ENCODE measurements at regions not wholly inside any gene's neighbourhood (a gene's known extent, or its start where the extent isn't known, plus 50 kb on each side); places are given as distances from the start of the nearest gene placed in this dataset.

- Histone ChIP-seq H2BK12ac (ENCODE audit: insufficient read length, low read depth, low read length) (no peak overlapping the region), H3K79me2 (ENCODE audit: insufficient read depth, low read length) (no peaks in the 10 kb centered on the region), H3K4ac (ENCODE audit: low read depth, low read length) (no peak overlapping the region), H2BK15ac (ENCODE audit: low read depth, low read length) (no peak overlapping the region), H3K27me3 (ENCODE audit: insufficient read depth, low read length) (no peaks in the 10 kb centered on the region), H3K27ac (ENCODE audit: insufficient read length, low read depth, low read length) (no peak overlapping the region), H3K9ac (ENCODE audit: extremely low read depth, insufficient read length, low read length) (no peak overlapping the region), H3K9me3 (ENCODE audit: control insufficient read depth, low read depth, low read length) (no peaks in the 10 kb centered on the region), H4K5ac (ENCODE audit: insufficient read length, low read depth, low read length) (no peak overlapping the region), H2AK5ac (ENCODE audit: insufficient read length, low read length) (no peak overlapping the region), H3T11ph (ENCODE audit: low read length) (no peak overlapping the region), H3K4me2 (ENCODE audit: insufficient read depth, insufficient read length, low read length) (no peak overlapping the region), H4K91ac (ENCODE audit: insufficient read length, low read depth, low read length) (no peak overlapping the region), H3K18ac (ENCODE audit: insufficient read length, low read depth, low read length) (no peak overlapping the region), H2BK120ac (ENCODE audit: low read depth, low read length, poor library complexity, severe bottlenecking) (no peak overlapping the region), H4K20me1 (ENCODE audit: control insufficient read depth, insufficient read depth, insufficient read length) (no peaks in the 10 kb centered on the region), H3K79me1 (ENCODE audit: insufficient read depth, low read depth, low read length, poor library complexity, severe bottlenecking) (no peaks in the 10 kb centered on the region), H2AFZ (ENCODE audit: low read length) (no peak overlapping the region), H4K8ac (replicated peaks; ENCODE audit: insufficient read length, low read depth, low read length) (no peak overlapping the region), H3K4me1 (ENCODE audit: insufficient read depth, low read length) (peaks cover 3% of the 10 kb centered on the region), H3K14ac (ENCODE audit: insufficient read depth, low read length) (no peak overlapping the region), H3K56ac (ENCODE audit: insufficient read length, low read depth, low read length) (no peak overlapping the region), H2BK5ac (ENCODE audit: insufficient read length, low read length) (no peak overlapping the region), H3K23ac (ENCODE audit: insufficient read length, low read depth, low read length) (no peak overlapping the region), H2BK20ac (ENCODE audit: low read depth, low read length, poor library complexity, severe bottlenecking) (no peak overlapping the region), H3K23me2 (ENCODE audit: insufficient read length, low read depth, low read length, poor library complexity, severe bottlenecking) (no peaks in the 10 kb centered on the region)
- Mint-ChIP-seq H3K4me1 (peaks cover 10 to 16% of the 10 kb centered on the region in 2 experiments), H3K27me3 (ENCODE audit: low read depth) (no peaks in the 10 kb centered on the region), H3K9me3 (no peaks in the 10 kb centered on the region), H3K36me3 (ENCODE audit: insufficient read depth in 1 of 3, low read depth in 3 of 3) (no peaks in the 10 kb centered on the region), H3K4me3 (no peak overlapping the region), H3K27ac (no peak overlapping the region)
- TF ChIP-seq CTCF (conservative IDR thresholded peaks at IDR 0.05) = no peak
- no CpG with 5 or more reads among the region's 1 CpG for WGBS (ENCODE audit: extremely low coverage, insufficient read length, low lambda C conversion rate)
- no peak for DNase-seq
These were observed 53.4 kb upstream of the NAV3 start for GRCh38 chr12:77777274-77777673.
